Retinal pigment epithelial cell (primary cell): ENCODE measurements at regions not wholly inside any gene's neighbourhood (a gene's known extent, or its start where the extent isn't known, plus 50 kb on each side); places are given as distances from the start of the nearest gene placed in this dataset.
"Not testable (repeated sequence)": the region's sequence is repeated elsewhere in the genome, so short reads cannot be mapped to it uniquely, and the experiment has no call there.

Experiments used
- DNase-seq: peaks from one replicate; pipeline ENCODE4 v3.0.0-alpha.2; 2010; ENCODE audit warnings: low read depth
- H3K4me3 ChIP-seq: 2 replicates; pipeline ENCODE4 v1.5.1; 2011; ENCODE audit warnings: mild to moderate bottlenecking, low read length, control low read depth, moderate library complexity
- CTCF ChIP-seq: conservative IDR thresholded peaks from 2 replicates; pipeline ENCODE4 v1.5.1; 2011; ENCODE audit warnings: low read depth, low read length, control low read depth, inconsistent platforms

GRCh38 chr7:32661501-32661900 is 166.2 kb downstream of the AVL9 start:
- no peak overlapping the region for H3K4me3 ChIP-seq
- TF ChIP-seq CTCF = no peak
- DNase-seq = no peak

GRCh38 chr7:32660936-32661335 is 165.6 kb downstream of the AVL9 start:
- no peak overlapping the region for H3K4me3 ChIP-seq
- TF ChIP-seq CTCF = no peak
- DNase-seq = no peak

GRCh38 chr7:32659853-32660252 is 164.6 kb downstream of the AVL9 start:
- no peak for TF ChIP-seq CTCF
- no peak for DNase-seq
- H3K4me3 ChIP-seq = no peak overlapping the region

DNA sequence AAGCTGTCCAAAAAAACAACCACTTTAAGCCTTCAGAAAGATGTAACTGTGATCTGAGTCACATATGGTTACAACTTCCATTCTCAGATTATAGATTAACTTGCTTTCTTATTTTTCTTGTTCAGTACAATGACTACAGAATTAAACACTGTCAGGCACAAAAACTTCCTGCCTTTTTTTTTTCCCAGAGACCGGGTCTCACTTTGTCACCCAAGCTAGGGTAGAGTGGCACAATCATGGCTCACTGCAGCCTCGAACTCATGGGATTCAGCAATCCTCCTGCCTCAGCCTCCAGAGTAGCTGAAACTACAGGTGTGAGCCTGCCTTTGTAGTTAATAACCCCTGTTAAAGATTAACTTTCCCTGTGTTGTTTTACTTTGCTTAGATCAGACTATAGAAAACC is 163.2 kb downstream of the AVL9 start:
- no peak for TF ChIP-seq CTCF
- no peak overlapping the region for H3K4me3 ChIP-seq
- no peak for DNase-seq

DNA sequence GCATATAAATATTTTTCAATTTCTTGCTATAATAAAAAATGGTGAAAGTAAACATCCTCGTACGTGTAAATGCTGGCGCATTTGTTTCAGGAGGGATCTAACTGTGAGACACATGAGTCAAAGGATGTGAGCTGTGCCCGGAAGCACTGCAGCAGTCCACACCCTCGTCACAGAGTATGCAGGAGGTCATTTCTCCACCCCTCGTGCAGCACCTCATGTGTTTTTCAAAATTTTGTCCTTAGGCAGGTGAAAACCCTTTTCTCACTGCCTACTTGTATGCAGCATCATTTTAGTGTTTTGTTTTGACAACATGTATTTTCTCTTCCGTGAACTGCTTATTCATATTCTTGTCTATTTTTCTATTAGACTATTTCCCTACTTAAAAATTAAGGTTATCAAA is 162.7 kb downstream of the AVL9 start:
- H3K4me3 ChIP-seq = no peak overlapping the region
- DNase-seq = no peak
- no peak for TF ChIP-seq CTCF

- not testable (repeated sequence) for H3K4me3 ChIP-seq, DNase-seq
Measured at GRCh38 chr7:32654549-32654948, 159.3 kb downstream of the AVL9 start.

DNA sequence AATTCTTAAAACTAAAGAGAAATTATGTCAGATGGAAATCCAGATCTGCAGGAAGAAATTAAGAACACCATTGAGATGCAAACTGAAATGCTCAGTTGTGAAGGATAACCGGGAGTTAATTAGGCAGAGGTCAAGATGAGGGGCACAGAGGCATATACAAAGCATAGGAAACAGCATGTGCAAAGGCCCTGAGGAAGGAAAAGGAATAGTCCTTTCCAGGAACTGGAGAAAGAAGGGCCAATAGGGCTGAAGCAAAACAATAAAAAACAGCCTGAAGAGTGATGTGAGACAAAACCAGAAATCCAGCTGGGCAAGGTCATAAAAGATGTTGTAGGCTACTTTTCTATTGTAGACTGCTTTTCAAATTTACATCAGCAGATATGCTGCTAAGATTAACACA is 155.1 kb downstream of the AVL9 start:
- DNase-seq, H3K4me3 ChIP-seq: not testable (repeated sequence)

- H3K4me3 ChIP-seq = no peak overlapping the region
- no peak for DNase-seq
- no peak for TF ChIP-seq CTCF
Measured at GRCh38 chr7:32648408-32649156, 153.3 kb downstream of the AVL9 start.

- not testable (repeated sequence) for DNase-seq, H3K4me3 ChIP-seq
Measured at GRCh38 chr7:32645255-32645654, 150.0 kb downstream of the AVL9 start.
